A204.1 (cell line): ENCODE measurements at regions not wholly inside any gene's neighbourhood (a gene's known extent, or its start where the extent isn't known, plus 50 kb on each side); places are given as distances from the start of the nearest gene placed in this dataset.

Experiments
- FAIRE-seq: peaks from 2 replicates; lab custom pipeline; 2012; peaks lifted over from hg19 to GRCh38; lab: Jason Lieb, UNC

GRCh38 chr5:106195679-106196474 is 1474.9 kb downstream of the EFNA5 start:
- no peak for FAIRE-seq

- no peak for FAIRE-seq
These were observed 1481.5 kb downstream of the EFNA5 start for GRCh38 chr5:106189121-106189809.

- no peak for FAIRE-seq
These were observed 1485.1 kb downstream of the EFNA5 start for GRCh38 chr5:106185661-106186081.

- peak; percentile 27 for FAIRE-seq
These were observed 1495.8 kb downstream of the EFNA5 start for GRCh38 chr5:106174903-106175302.

GRCh38 chr5:106172681-106173532 is 1497.8 kb downstream of the EFNA5 start:
- FAIRE-seq = no peak

GRCh38 chr5:106171708-106172107 is 1499.0 kb downstream of the EFNA5 start:
- no peak for FAIRE-seq

GRCh38 chr5:106171132-106171531 is 1499.6 kb downstream of the EFNA5 start:
- no peak for FAIRE-seq

- FAIRE-seq = no peak
These were observed 1503.0 kb downstream of the EFNA5 start for GRCh38 chr5:106167766-106168165.

- FAIRE-seq = no peak
These were observed 1507.5 kb downstream of the EFNA5 start for GRCh38 chr5:106163233-106163632.

- FAIRE-seq = no peak
These were observed 1511.1 kb downstream of the EFNA5 start for GRCh38 chr5:106159616-106160015.

- FAIRE-seq = no peak
These were observed 1516.4 kb downstream of the EFNA5 start for GRCh38 chr5:106154280-106154716.

- peak; percentile 23 for FAIRE-seq
These were observed 1518.2 kb downstream of the EFNA5 start for GRCh38 chr5:106152569-106152968.

- FAIRE-seq = no peak
These were observed 1528.6 kb downstream of the EFNA5 start for GRCh38 chr5:106142116-106142515.

GRCh38 chr5:106140101-106140500 is 1530.6 kb downstream of the EFNA5 start:
- FAIRE-seq = no peak

GRCh38 chr5:106136061-106136460 is 1534.7 kb downstream of the EFNA5 start:
- no peak for FAIRE-seq

- FAIRE-seq = no peak
These were observed 1535.3 kb downstream of the EFNA5 start for GRCh38 chr5:106135473-106135872.

- no peak for FAIRE-seq
These were observed 1536.2 kb downstream of the EFNA5 start for GRCh38 chr5:106134549-106134948.

- FAIRE-seq = no peak
These were observed 1542.8 kb downstream of the EFNA5 start for GRCh38 chr5:106127985-106128384.

- FAIRE-seq = no peak
These were observed 1543.4 kb downstream of the EFNA5 start for GRCh38 chr5:106127341-106127781.

- FAIRE-seq = no peak
These were observed 1548.6 kb downstream of the EFNA5 start for GRCh38 chr5:106121972-106122605.

- no peak for FAIRE-seq
These were observed 1554.1 kb downstream of the EFNA5 start for GRCh38 chr5:106116682-106117081.

- no peak for FAIRE-seq
These were observed 1556.8 kb downstream of the EFNA5 start for GRCh38 chr5:106113922-106114321.
